ENCODE measurements at regions not wholly inside any gene's neighbourhood (a gene's known extent, or its start where the extent isn't known, plus 50 kb on each side); places are given as distances from the start of the nearest gene placed in this dataset.

DNA sequence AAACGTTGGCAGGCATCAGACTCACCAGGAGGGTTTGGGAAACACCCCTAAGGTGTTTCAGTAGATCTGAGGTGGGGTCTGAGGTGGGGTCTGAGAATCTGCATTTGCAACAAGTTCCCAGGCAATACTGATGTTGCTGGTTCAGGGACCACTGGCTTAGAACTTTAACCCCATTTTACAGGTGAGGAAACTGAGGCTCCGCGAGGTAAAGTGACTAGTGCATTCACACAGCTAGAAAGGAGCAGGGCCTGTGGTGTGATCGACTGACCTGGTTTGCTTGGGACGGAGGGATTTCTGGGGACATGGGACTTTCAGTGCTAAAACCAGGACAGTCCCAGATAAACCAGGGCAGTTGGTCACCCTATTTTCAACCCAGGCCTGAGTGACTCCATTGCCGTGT, 81.4 kb upstream of the ZNF618 start:
- TF ChIP-seq POLR2AphosphoS5 (IDR thresholded peaks at IDR 0.05) (no peak), CTCF (IDR thresholded peaks at IDR 0.05 in 8 of 11, conservative IDR thresholded peaks at IDR 0.05 in 3 of 11) (no peak), POLR2A (IDR thresholded peaks at IDR 0.05) (no peak)

Measured in spleen (tissue), 7 donors.